ENCODE measurements at regions not wholly inside any gene's neighbourhood (a gene's known extent, or its start where the extent isn't known, plus 50 kb on each side); places are given as distances from the start of the nearest gene placed in this dataset.
"Not testable (repeated sequence)": the region's sequence is repeated elsewhere in the genome, so short reads cannot be mapped to it uniquely, and the experiment has no call there.

GRCh38 chr13:55583953-55584593 lies 1556.6 kb upstream of the PRR20A start:
- DNase-seq: no peak

GRCh38 chr13:55602784-55603183 lies 1537.9 kb upstream of the PRR20A start:
- DNase-seq: no peak

- DNase-seq: no peak
Observed at GRCh38 chr13:55606045-55606665, 1534.6 kb upstream of the PRR20A start.

- DNase-seq: no peak
Observed at GRCh38 chr13:55613429-55614187, 1527.1 kb upstream of the PRR20A start.

- DNase-seq: no peak
Observed at GRCh38 chr13:55615081-55615480, 1525.6 kb upstream of the PRR20A start.

- DNase-seq: no peak
Observed at GRCh38 chr13:55617241-55617640, 1523.5 kb upstream of the PRR20A start.

GRCh38 chr13:55627221-55627620 lies 1513.5 kb upstream of the PRR20A start:
- no peak for DNase-seq

GRCh38 chr13:55632402-55632801 lies 1508.3 kb upstream of the PRR20A start:
- DNase-seq: no peak

GRCh38 chr13:55649485-55649884 lies 1491.2 kb upstream of the PRR20A start:
- no peak for DNase-seq

GRCh38 chr13:55652657-55653056 lies 1488.1 kb upstream of the PRR20A start:
- no peak for DNase-seq

GRCh38 chr13:55653497-55653896 lies 1487.2 kb upstream of the PRR20A start:
- no peak for DNase-seq

GRCh38 chr13:55654243-55654642 lies 1486.5 kb upstream of the PRR20A start:
- DNase-seq: no peak

GRCh38 chr13:55660264-55660663 lies 1480.5 kb upstream of the PRR20A start:
- DNase-seq: not testable (repeated sequence)

- DNase-seq: no peak
Observed at GRCh38 chr13:55660851-55661250, 1479.9 kb upstream of the PRR20A start.

GRCh38 chr13:55661505-55661904 lies 1479.2 kb upstream of the PRR20A start:
- no peak for DNase-seq

GRCh38 chr13:55664178-55664577 lies 1476.5 kb upstream of the PRR20A start:
- DNase-seq: no peak

- no peak for DNase-seq
Observed at GRCh38 chr13:55669051-55669450, 1471.7 kb upstream of the PRR20A start.

GRCh38 chr13:55673910-55674309 lies 1466.8 kb upstream of the PRR20A start:
- no peak for DNase-seq

GRCh38 chr13:55682776-55683175 lies 1457.9 kb upstream of the PRR20A start:
- DNase-seq: no peak

- DNase-seq: no peak
Observed at GRCh38 chr13:55705526-55705925, 1435.2 kb upstream of the PRR20A start.

GRCh38 chr13:55705971-55706370 lies 1434.7 kb upstream of the PRR20A start:
- DNase-seq: no peak

- no peak for DNase-seq
Observed at GRCh38 chr13:55714120-55714519, 1426.6 kb upstream of the PRR20A start.

GRCh38 chr13:55727683-55728082 lies 1413.0 kb upstream of the PRR20A start:
- DNase-seq: no peak

- DNase-seq: no peak
Observed at GRCh38 chr13:55728247-55728646, 1412.5 kb upstream of the PRR20A start.

Measured in NCI-H146 (cell line).